Thyroid gland (tissue), 4 donors: ENCODE measurements at regions not wholly inside any gene's neighbourhood (a gene's known extent, or its start where the extent isn't known, plus 50 kb on each side); places are given as distances from the start of the nearest gene placed in this dataset.

ENCODE experiments used
- DNase-seq, 2 donors: peaks; one replicate each; pipeline ENCODE4 v3.0.0-alpha.2; 2019
- H3K27ac ChIP-seq, 3 donors: fragments of 200-600 bp; sonication (generic); 1 replicate in 2 of 3; 2 replicates in 1 of 3; pipeline ENCODE4 v1.5.1; 2016 to 2019; ENCODE audit warnings: mild to moderate bottlenecking in 1 of 3, moderate library complexity in 1 of 3
- H3K27me3 ChIP-seq: fragments of 200-600 bp; sonication (generic); one replicate; pipeline ENCODE4 v1.5.1; 2019
- H3K36me3 ChIP-seq, 2 donors: fragments of 200-600 bp; sonication (generic); one replicate each; pipeline ENCODE4 v1.5.1; 2016 to 2019
- H3K4me1 ChIP-seq, 2 donors: fragments of 200-600 bp; sonication (generic); one replicate each; pipeline ENCODE4 v1.5.1; 2017 to 2019
- H3K4me3 ChIP-seq, 3 donors: fragments of 200-600 bp; sonication (generic); replicated peaks in 1 of 3; 1 replicate in 2 of 3; 2 replicates in 1 of 3; pipeline ENCODE4 v1.5.1; 2016; ENCODE audit warnings: mild to moderate bottlenecking in 1 of 3
- H3K9me3 ChIP-seq: fragments of 200-600 bp; sonication (generic); one replicate; pipeline ENCODE4 v1.5.1; 2017
- CTCF ChIP-seq, 6 experiments: fragments of 200-600 bp in 3 of 6; fragments of 450-650 bp in 3 of 6; sonication (generic) in 3 of 6; IDR thresholded peaks; one replicate each; pipeline ENCODE4 v1.5.1; 2016 to 2019; ENCODE audit warnings: antibody characterized with exemption in 6 of 6, mild to moderate bottlenecking in 2 of 6, inconsistent platforms in 1 of 6, moderate library complexity in 1 of 6
- POLR2A ChIP-seq, 2 donors: fragments of 450-650 bp; IDR thresholded peaks; one replicate each; pipeline ENCODE4 v1.6.1; 2017; ENCODE audit warnings: antibody characterized with exemption in 2 of 2, mild to moderate bottlenecking in 2 of 2, moderate library complexity in 1 of 2
- WGBS, 2 donors: methylation state at CpG; one replicate each; pipeline ENCODE4 v1.1.5; 2017; 5-methylcytosine and 5-hydroxymethylcytosine counted together
- intact Hi-C: fragments of 100-400 bp; cut with DNase I; formaldehyde crosslinking; loops from one replicate; pipeline ENCODE4 v1.15.1; 2023

GRCh38 chr2:57563015-57563414, 483.6 kb upstream of the VRK2 start:
- Histone ChIP-seq H3K27ac (no peak overlapping the region), H3K27me3 (no peaks in the 10 kb centered on the region), H3K4me1 (no peaks in the 10 kb centered on the region), H3K4me3 (no peak overlapping the region), H3K36me3 (no peaks in the 10 kb centered on the region), H3K9me3 (no peaks in the 10 kb centered on the region)
- intact Hi-C loops, result no loop called here
- TF ChIP-seq CTCF (IDR thresholded peaks at IDR 0.05) (no peak), POLR2A (IDR thresholded peaks at IDR 0.05) (no peak)
- DNase-seq, result no peak
- WGBS, 2 donors, result 77 to 83% methylated on average over 3 of the region's 3 CpGs

- intact Hi-C loops, result no loop called here
- Histone ChIP-seq H3K27me3 (no peaks in the 10 kb centered on the region), H3K36me3 (no peaks in the 10 kb centered on the region), H3K4me1 (no peaks in the 10 kb centered on the region), H3K4me3 (no peak overlapping the region), H3K27ac (no peak overlapping the region), H3K9me3 (no peaks in the 10 kb centered on the region)
- no peak for TF ChIP-seq CTCF (IDR thresholded peaks at IDR 0.05)
- no peak for TF ChIP-seq POLR2A (IDR thresholded peaks at IDR 0.05)
- DNase-seq, result no peak
Observed at GRCh38 chr2:57567245-57567644, 479.4 kb upstream of the VRK2 start.

- intact Hi-C loops, result no loop called here
- H3K27me3 ChIP-seq, result no peaks in the 10 kb centered on the region
Observed at GRCh38 chr2:57569396-57569795, 477.2 kb upstream of the VRK2 start.

GRCh38 chr2:57570961-57571360, 475.6 kb upstream of the VRK2 start:
- intact Hi-C loops, result no loop called here
- TF ChIP-seq POLR2A (IDR thresholded peaks at IDR 0.05) (no peak), CTCF (IDR thresholded peaks at IDR 0.05) (no peak)
- H3K4me1 ChIP-seq, result no peaks in the 10 kb centered on the region
- no peaks in the 10 kb centered on the region for H3K9me3 ChIP-seq
- H3K36me3 ChIP-seq, result no peaks in the 10 kb centered on the region
- H3K27me3 ChIP-seq, result no peaks in the 10 kb centered on the region
- WGBS, 2 donors, result 87 to 94% methylated on average over 2 of the region's 2 CpGs
- no peak overlapping the region for H3K27ac ChIP-seq
- DNase-seq, result no peak
- H3K4me3 ChIP-seq, result no peak overlapping the region

More at GRCh38 chr2:57569396-57569795, 477.2 kb upstream of the VRK2 start:
- H3K27ac ChIP-seq, result no peak overlapping the region
- no peak overlapping the region for H3K4me3 ChIP-seq
- TF ChIP-seq CTCF (IDR thresholded peaks at IDR 0.05) (no peak), POLR2A (IDR thresholded peaks at IDR 0.05) (no peak)
- H3K4me1 ChIP-seq, result no peaks in the 10 kb centered on the region
- no peaks in the 10 kb centered on the region for H3K9me3 ChIP-seq
- H3K36me3 ChIP-seq, result no peaks in the 10 kb centered on the region
- DNase-seq, result no peak

GRCh38 chr2:57575700-57576268, 470.8 kb upstream of the VRK2 start:
- DNase-seq, result no peak
- Histone ChIP-seq H3K4me1 (no peaks in the 10 kb centered on the region), H3K36me3 (no peaks in the 10 kb centered on the region), H3K27me3 (no peaks in the 10 kb centered on the region), H3K4me3 (no peak overlapping the region), H3K27ac (no peak overlapping the region), H3K9me3 (no peaks in the 10 kb centered on the region)
- no peak for TF ChIP-seq CTCF (IDR thresholded peaks at IDR 0.05)
- no peak for TF ChIP-seq POLR2A (IDR thresholded peaks at IDR 0.05)
- WGBS, 2 donors, result 75 to 77% methylated on average over 5 of the region's 5 CpGs
- intact Hi-C loops, result no loop called here
